ENCODE measurements at regions not wholly inside any gene's neighbourhood (a gene's known extent, or its start where the extent isn't known, plus 50 kb on each side); places are given as distances from the start of the nearest gene placed in this dataset.

- DNase-seq (ENCODE audit: low read depth), result no peak
- no peak for TF ChIP-seq CTCF (conservative IDR thresholded peaks at IDR 0.05; ENCODE audit: low read length)
- H3K4me3 ChIP-seq (ENCODE audit: low read length), result no peak overlapping the region
Measured at GRCh38 chr3:103918336-103918735, 1448.4 kb upstream of the ALCAM start.

GRCh38 chr3:103919327-103919726, 1447.4 kb upstream of the ALCAM start:
- no peak for DNase-seq (ENCODE audit: low read depth)
- TF ChIP-seq CTCF (conservative IDR thresholded peaks at IDR 0.05; ENCODE audit: low read length), result no peak
- no peak overlapping the region for H3K4me3 ChIP-seq (ENCODE audit: low read length)

- DNase-seq (ENCODE audit: low read depth), result no peak
- H3K4me3 ChIP-seq (ENCODE audit: low read length), result no peak overlapping the region
- no peak for TF ChIP-seq CTCF (conservative IDR thresholded peaks at IDR 0.05; ENCODE audit: low read length)
Measured at GRCh38 chr3:103923907-103924306, 1442.8 kb upstream of the ALCAM start.

GRCh38 chr3:103924544-103924943, 1442.2 kb upstream of the ALCAM start:
- TF ChIP-seq CTCF (conservative IDR thresholded peaks at IDR 0.05; ENCODE audit: low read length), result no peak
- DNase-seq (ENCODE audit: low read depth), result no peak
- H3K4me3 ChIP-seq (ENCODE audit: low read length), result no peak overlapping the region

- DNase-seq (ENCODE audit: low read depth), result no peak
- no peak for TF ChIP-seq CTCF (conservative IDR thresholded peaks at IDR 0.05; ENCODE audit: low read length)
- H3K4me3 ChIP-seq (ENCODE audit: low read length), result no peak overlapping the region
Measured at GRCh38 chr3:103926936-103927335, 1439.8 kb upstream of the ALCAM start.

- TF ChIP-seq CTCF (conservative IDR thresholded peaks at IDR 0.05; ENCODE audit: low read length), result no peak
- H3K4me3 ChIP-seq (ENCODE audit: low read length), result no peak overlapping the region
- no peak for DNase-seq (ENCODE audit: low read depth)
Measured at GRCh38 chr3:103927896-103928295, 1438.8 kb upstream of the ALCAM start.

- TF ChIP-seq CTCF (conservative IDR thresholded peaks at IDR 0.05; ENCODE audit: low read length), result no peak
- no peak for DNase-seq (ENCODE audit: low read depth)
- no peak overlapping the region for H3K4me3 ChIP-seq (ENCODE audit: low read length)
Measured at GRCh38 chr3:103937094-103937493, 1429.6 kb upstream of the ALCAM start.
